ENCODE measurements at regions not wholly inside any gene's neighbourhood (a gene's known extent, or its start where the extent isn't known, plus 50 kb on each side); places are given as distances from the start of the nearest gene placed in this dataset.
A peak's percentile ranks its signal among the peaks of the same experiment; 100 is the strongest.

GRCh38 chr6:156420172-156420993, 356.8 kb upstream of the ARID1B start:
- Histone ChIP-seq H3K9me3 (ENCODE audit: low read depth, low read length) (no peaks in the 10 kb centered on the region), H3K27ac (peak overlapping the region; percentile 68; the same call in 1 of the 2 replicates), H3K4me3 (no peak overlapping the region), H3K36me3 (ENCODE audit: insufficient read depth, low read length) (no peaks in the 10 kb centered on the region; the same call in 1 of the 2 replicates), H3K9ac (ENCODE audit: insufficient read length) (no peak overlapping the region)
- no peak for TF ChIP-seq EZH2 (IDR thresholded peaks at IDR 0.05)
- TF ChIP-seq POLR2AphosphoS5 (IDR thresholded peaks at IDR 0.05; ENCODE audit: borderline replicate concordance, low read depth, low read length), result no peak
- TF ChIP-seq FOXP2 (optimal IDR thresholded peaks at IDR 0.05; ENCODE audit: control extremely low read depth, extremely low read length, insufficient read depth), result no peak
- DNase-seq (ENCODE audit: low read depth, low spot score), result no peak

DNA sequence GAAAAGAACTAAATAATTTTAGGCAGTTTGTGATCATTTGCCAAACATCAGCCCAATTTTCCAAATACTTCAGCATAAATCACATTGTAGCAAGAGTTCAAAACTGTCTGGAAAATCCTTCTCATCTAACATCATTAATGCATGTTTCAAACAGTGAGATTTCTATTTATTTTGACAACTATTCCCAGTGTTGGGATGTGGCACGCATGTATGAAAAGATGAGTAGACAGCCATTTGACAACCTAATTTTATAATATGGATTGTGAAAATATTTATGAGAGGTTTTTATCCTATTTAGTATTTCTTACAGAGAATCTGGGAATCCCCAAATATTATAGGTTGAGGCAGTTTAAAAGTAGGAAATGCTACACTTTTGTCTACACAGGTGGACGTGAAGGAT, 357.6 kb upstream of the ARID1B start:
- Histone ChIP-seq H3K27ac (no peak overlapping the region), H3K4me3 (no peak overlapping the region), H3K9ac (ENCODE audit: insufficient read length) (no peak overlapping the region), H3K9me3 (ENCODE audit: low read depth, low read length) (no peaks in the 10 kb centered on the region), H3K36me3 (ENCODE audit: insufficient read depth, low read length) (no peaks in the 10 kb centered on the region; the same call in 1 of the 2 replicates)
- TF ChIP-seq FOXP2 (optimal IDR thresholded peaks at IDR 0.05; ENCODE audit: control extremely low read depth, extremely low read length, insufficient read depth) (no peak), POLR2AphosphoS5 (IDR thresholded peaks at IDR 0.05; ENCODE audit: borderline replicate concordance, low read depth, low read length) (no peak), EZH2 (IDR thresholded peaks at IDR 0.05) (no peak)
- DNase-seq (ENCODE audit: low read depth, low spot score), result no peak

DNA sequence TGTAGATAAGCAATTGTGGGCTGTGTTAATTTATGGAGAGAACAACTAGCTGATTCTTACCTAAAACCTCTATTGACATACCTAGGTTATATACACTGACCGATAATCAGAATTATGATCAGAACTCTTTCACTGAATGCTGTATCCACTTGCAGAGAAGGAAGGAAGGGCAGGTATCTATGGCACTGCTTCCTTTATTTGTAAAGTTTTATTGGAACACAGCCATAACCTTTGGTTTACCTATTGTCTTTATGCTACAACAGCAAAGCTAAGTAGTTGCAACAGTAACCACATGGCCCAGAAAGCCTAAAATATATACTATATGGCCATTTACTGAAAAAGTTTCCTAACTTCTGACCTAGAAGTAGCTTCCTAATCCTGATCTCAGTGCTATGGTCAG, 358.9 kb upstream of the ARID1B start:
- Histone ChIP-seq H3K9me3 (ENCODE audit: low read depth, low read length) (no peaks in the 10 kb centered on the region), H3K36me3 (ENCODE audit: insufficient read depth, low read length) (no peaks in the 10 kb centered on the region; the same call in 1 of the 2 replicates), H3K27ac (no peak overlapping the region), H3K9ac (ENCODE audit: insufficient read length) (no peak overlapping the region), H3K4me3 (no peak overlapping the region)
- TF ChIP-seq FOXP2 (optimal IDR thresholded peaks at IDR 0.05; ENCODE audit: control extremely low read depth, extremely low read length, insufficient read depth), result no peak
- no peak for TF ChIP-seq POLR2AphosphoS5 (IDR thresholded peaks at IDR 0.05; ENCODE audit: borderline replicate concordance, low read depth, low read length)
- no peak for TF ChIP-seq EZH2 (IDR thresholded peaks at IDR 0.05)
- DNase-seq (ENCODE audit: low read depth, low spot score), result no peak

GRCh38 chr6:156416391-156416790, 360.8 kb upstream of the ARID1B start:
- Histone ChIP-seq H3K9ac (ENCODE audit: insufficient read length) (no peak overlapping the region), H3K4me3 (no peak overlapping the region), H3K9me3 (ENCODE audit: low read depth, low read length) (0 out of 2 replicates have a peak, but pooled peaks cover under 1% of the 10 kb centered on the region), H3K36me3 (ENCODE audit: insufficient read depth, low read length) (no peaks in the 10 kb centered on the region), H3K27ac (no peak overlapping the region)
- no peak for TF ChIP-seq FOXP2 (optimal IDR thresholded peaks at IDR 0.05; ENCODE audit: control extremely low read depth, extremely low read length, insufficient read depth)
- DNase-seq (ENCODE audit: low read depth, low spot score), result no peak

GRCh38 chr6:156413154-156413553, 364.0 kb upstream of the ARID1B start:
- H3K36me3 ChIP-seq (ENCODE audit: insufficient read depth, low read length), result no peaks in the 10 kb centered on the region
- peaks cover 3% of the 10 kb centered on the region; the same call in 1 of the 2 replicates for H3K9me3 ChIP-seq (ENCODE audit: low read depth, low read length)
- H3K4me3 ChIP-seq, result no peak overlapping the region
- DNase-seq (ENCODE audit: low read depth, low spot score), result no peak
- TF ChIP-seq EZH2 (IDR thresholded peaks at IDR 0.05) (no peak), FOXP2 (optimal IDR thresholded peaks at IDR 0.05; ENCODE audit: control extremely low read depth, extremely low read length, insufficient read depth) (no peak), POLR2AphosphoS5 (IDR thresholded peaks at IDR 0.05; ENCODE audit: borderline replicate concordance, low read depth, low read length) (no peak)
- no peak overlapping the region for H3K9ac ChIP-seq (ENCODE audit: insufficient read length)
- no peak overlapping the region for H3K27ac ChIP-seq

GRCh38 chr6:156410649-156411048, 366.5 kb upstream of the ARID1B start:
- no peak for DNase-seq (ENCODE audit: low read depth, low spot score)
- Histone ChIP-seq H3K9ac (ENCODE audit: insufficient read length) (no peak overlapping the region), H3K27ac (no peak overlapping the region), H3K9me3 (ENCODE audit: low read depth, low read length) (peaks cover 3% of the 10 kb centered on the region; the same call in 1 of the 2 replicates), H3K36me3 (ENCODE audit: insufficient read depth, low read length) (no peaks in the 10 kb centered on the region), H3K4me3 (no peak overlapping the region)
- TF ChIP-seq EZH2 (IDR thresholded peaks at IDR 0.05) (no peak), POLR2AphosphoS5 (IDR thresholded peaks at IDR 0.05; ENCODE audit: borderline replicate concordance, low read depth, low read length) (no peak), FOXP2 (optimal IDR thresholded peaks at IDR 0.05; ENCODE audit: control extremely low read depth, extremely low read length, insufficient read depth) (no peak)

- Histone ChIP-seq H3K27ac (no peak overlapping the region), H3K4me3 (no peak overlapping the region), H3K36me3 (ENCODE audit: insufficient read depth, low read length) (no peaks in the 10 kb centered on the region), H3K9ac (ENCODE audit: insufficient read length) (no peak overlapping the region), H3K9me3 (ENCODE audit: low read depth, low read length) (peaks cover 3% of the 10 kb centered on the region; the same call in 1 of the 2 replicates)
- TF ChIP-seq POLR2AphosphoS5 (IDR thresholded peaks at IDR 0.05; ENCODE audit: borderline replicate concordance, low read depth, low read length) (no peak), FOXP2 (optimal IDR thresholded peaks at IDR 0.05; ENCODE audit: control extremely low read depth, extremely low read length, insufficient read depth) (no peak), EZH2 (IDR thresholded peaks at IDR 0.05) (no peak)
- no peak for DNase-seq (ENCODE audit: low read depth, low spot score)
Measured at GRCh38 chr6:156408655-156409054, 368.5 kb upstream of the ARID1B start.

- H3K27ac ChIP-seq, result no peak overlapping the region
- no peak overlapping the region for H3K9ac ChIP-seq (ENCODE audit: insufficient read length)
- H3K36me3 ChIP-seq (ENCODE audit: insufficient read depth, low read length), result no peaks in the 10 kb centered on the region
- DNase-seq (ENCODE audit: low read depth, low spot score), result no peak
- peaks cover 3% of the 10 kb centered on the region; the same call in 1 of the 2 replicates for H3K9me3 ChIP-seq (ENCODE audit: low read depth, low read length)
- TF ChIP-seq POLR2AphosphoS5 (IDR thresholded peaks at IDR 0.05; ENCODE audit: borderline replicate concordance, low read depth, low read length) (no peak), EZH2 (IDR thresholded peaks at IDR 0.05) (no peak), FOXP2 (optimal IDR thresholded peaks at IDR 0.05; ENCODE audit: control extremely low read depth, extremely low read length, insufficient read depth) (no peak)
- no peak overlapping the region for H3K4me3 ChIP-seq
Measured at GRCh38 chr6:156407334-156407733, 369.8 kb upstream of the ARID1B start.

All from SK-N-MC (cell line).